Natural killer cell (primary cell): ENCODE measurements at regions not wholly inside any gene's neighbourhood (a gene's known extent, or its start where the extent isn't known, plus 50 kb on each side); places are given as distances from the start of the nearest gene placed in this dataset.

ENCODE experiments used
- ATAC-seq, 3 donors: fragments of 150-1000 bp in 2 of 3; fragments of 200-7000 bp in 1 of 3; cut with Tn5 transposase; 1 replicate in 1 of 3; 2 replicates in 2 of 3; pipeline ENCODE4 v1.10.0; 2021; ENCODE audit warnings: mild to moderate bottlenecking in 2 of 3, moderate library complexity in 2 of 3
- DNase-seq, 2 donors: peaks; one replicate each; pipeline versions ENCODE4 v3.0.0 to v3.0.0-alpha.2; 2013 to 2021; ENCODE audit warnings: mixed read lengths in 1 of 2
- H3K27ac ChIP-seq: one replicate; pipeline ENCODE4 v1.5.1; 2013; ENCODE audit warnings: mild to moderate bottlenecking, low read length
- H3K27me3 ChIP-seq: one replicate; pipeline ENCODE4 v1.6.1; 2013; ENCODE audit warnings: low read length; ENCODE audit not compliant: control insufficient read depth, insufficient read depth
- H3K36me3 ChIP-seq: one replicate; pipeline ENCODE4 v1.6.1; 2013; ENCODE audit warnings: low read length; ENCODE audit not compliant: control insufficient read depth, insufficient read depth
- H3K4me1 ChIP-seq: one replicate; pipeline ENCODE4 v1.6.1; 2013; ENCODE audit warnings: low read length; ENCODE audit not compliant: control insufficient read depth, insufficient read depth
- H3K4me3 ChIP-seq: one replicate; pipeline ENCODE4 v1.5.1; 2013; ENCODE audit warnings: low read length
- H3K9me3 ChIP-seq: one replicate; pipeline ENCODE4 v1.6.1; 2013; ENCODE audit warnings: low read length; ENCODE audit not compliant: control insufficient read depth, insufficient read depth
- H3K27ac Mint-ChIP-seq, 2 donors: one replicate each; pipeline ENCODE4 v1.8.0; 2022; ENCODE audit warnings: mild to moderate bottlenecking in 2 of 2, mixed read lengths in 2 of 2, moderate library complexity in 1 of 2
- H3K27me3 Mint-ChIP-seq, 2 donors: one replicate each; pipeline ENCODE4 v1.8.0; 2022; ENCODE audit warnings: low read depth in 2 of 2, mixed read lengths in 2 of 2
- H3K36me3 Mint-ChIP-seq: one replicate; pipeline ENCODE4 v1.8.0; 2022; ENCODE audit warnings: mixed read lengths
- H3K4me1 Mint-ChIP-seq, 2 donors: one replicate each; pipeline ENCODE4 v1.8.0; 2022; ENCODE audit warnings: mixed read lengths in 2 of 2
- H3K4me3 Mint-ChIP-seq: one replicate; pipeline ENCODE4 v1.8.0; 2022; ENCODE audit warnings: mild to moderate bottlenecking, moderate library complexity, mixed read lengths
- H3K9me3 Mint-ChIP-seq, 2 donors: one replicate each; pipeline ENCODE4 v1.8.0; 2022; ENCODE audit warnings: mixed read lengths in 2 of 2
- WGBS: methylation state at CpG from one replicate; pipeline ENCODE4 v1.1.7; 2013; ENCODE audit warnings: missing lambda C conversion rate; ENCODE audit not compliant: insufficient coverage; 5-methylcytosine and 5-hydroxymethylcytosine counted together
- intact Hi-C: fragments of 100-400 bp; cut with micrococcal nuclease; formaldehyde crosslinking; loops from one replicate; pipeline ENCODE4 v1.14.2; 2022
- TF ChIP-seq, protein P1 (sequence below): fragments of 200-600 bp; IDR thresholded peaks from one replicate; pipeline ENCODE4 v1.8.0; 2022; ENCODE audit warnings: antibody characterized with exemption

DNA sequence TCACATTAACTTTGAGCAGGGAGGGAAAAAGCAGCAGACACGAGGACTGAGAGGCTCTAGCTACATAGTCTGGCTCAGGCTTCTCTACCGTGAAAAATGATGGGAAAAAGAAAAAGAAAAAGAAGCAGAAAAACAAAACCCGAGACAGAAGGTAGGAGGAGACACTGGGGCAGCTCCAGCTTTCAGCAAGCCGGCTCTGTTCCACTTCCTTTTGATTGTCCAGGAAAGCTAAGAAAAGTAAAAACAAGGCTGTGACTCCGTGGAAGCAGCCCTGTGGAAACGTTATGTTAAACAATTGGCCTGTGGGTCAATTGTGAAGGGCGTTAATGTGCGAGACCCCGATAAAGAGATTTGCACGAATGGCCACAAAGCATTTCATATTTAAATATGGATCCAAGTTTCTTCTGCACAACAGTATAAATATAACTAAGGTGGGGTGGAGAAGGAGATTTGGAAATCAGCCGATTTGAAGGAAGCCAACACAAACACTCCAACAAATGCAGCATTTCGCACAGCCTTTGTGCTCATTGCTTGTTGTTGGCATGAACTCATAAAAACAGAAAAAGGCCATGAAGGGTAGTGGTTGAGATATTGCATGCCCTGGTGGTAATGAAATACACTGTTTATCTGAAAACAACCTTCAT lies 236.9 kb upstream of the JAG1 start:
- TF ChIP-seq, protein P1, sequence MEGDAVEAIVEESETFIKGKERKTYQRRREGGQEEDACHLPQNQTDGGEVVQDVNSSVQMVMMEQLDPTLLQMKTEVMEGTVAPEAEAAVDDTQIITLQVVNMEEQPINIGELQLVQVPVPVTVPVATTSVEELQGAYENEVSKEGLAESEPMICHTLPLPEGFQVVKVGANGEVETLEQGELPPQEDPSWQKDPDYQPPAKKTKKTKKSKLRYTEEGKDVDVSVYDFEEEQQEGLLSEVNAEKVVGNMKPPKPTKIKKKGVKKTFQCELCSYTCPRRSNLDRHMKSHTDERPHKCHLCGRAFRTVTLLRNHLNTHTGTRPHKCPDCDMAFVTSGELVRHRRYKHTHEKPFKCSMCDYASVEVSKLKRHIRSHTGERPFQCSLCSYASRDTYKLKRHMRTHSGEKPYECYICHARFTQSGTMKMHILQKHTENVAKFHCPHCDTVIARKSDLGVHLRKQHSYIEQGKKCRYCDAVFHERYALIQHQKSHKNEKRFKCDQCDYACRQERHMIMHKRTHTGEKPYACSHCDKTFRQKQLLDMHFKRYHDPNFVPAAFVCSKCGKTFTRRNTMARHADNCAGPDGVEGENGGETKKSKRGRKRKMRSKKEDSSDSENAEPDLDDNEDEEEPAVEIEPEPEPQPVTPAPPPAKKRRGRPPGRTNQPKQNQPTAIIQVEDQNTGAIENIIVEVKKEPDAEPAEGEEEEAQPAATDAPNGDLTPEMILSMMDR = no peak
- no peaks in the 10 kb centered on the region for H3K36me3 ChIP-seq
- WGBS = 77% methylated on average over 10 of the region's 12 CpGs
- H3K4me1 ChIP-seq = no peaks in the 10 kb centered on the region
- H3K9me3 ChIP-seq = no peaks in the 10 kb centered on the region
- ATAC-seq (no peak), DNase-seq (no peak)
- Mint-ChIP-seq H3K9me3 (no peaks in the 10 kb centered on the region), H3K36me3 (no peaks in the 10 kb centered on the region), H3K4me3 (no peak overlapping the region), H3K27ac (no peak overlapping the region), H3K4me1 (no peaks in the 10 kb centered on the region), H3K27me3 (peaks cover 0 to 2% of the 10 kb centered on the region in 2 donors)
- intact Hi-C loops = no loop called here
- H3K27me3 ChIP-seq = no peaks in the 10 kb centered on the region
- H3K27ac ChIP-seq = no peak overlapping the region
- H3K4me3 ChIP-seq = no peak overlapping the region

DNA sequence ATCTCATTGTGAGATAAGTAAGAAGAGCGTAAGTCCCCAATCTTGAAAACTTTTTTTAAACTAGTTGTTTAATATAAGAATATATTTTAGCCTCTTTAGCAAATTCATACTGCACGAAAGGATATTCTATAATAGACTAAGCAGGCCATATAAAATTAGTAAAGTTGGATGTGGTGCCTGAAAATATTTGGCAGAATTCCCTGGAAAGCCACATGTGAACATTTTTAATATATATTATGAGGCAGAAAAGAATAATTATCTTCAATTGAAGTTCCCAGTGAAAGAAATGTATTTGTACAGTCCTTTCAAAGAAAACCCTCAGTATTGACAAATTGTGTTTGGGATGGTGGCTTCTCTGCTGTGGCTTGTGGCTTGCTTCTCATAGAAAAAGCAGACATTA lies 237.5 kb upstream of the JAG1 start:
- Histone ChIP-seq H3K4me1 (no peaks in the 10 kb centered on the region), H3K9me3 (no peaks in the 10 kb centered on the region), H3K4me3 (no peak overlapping the region), H3K27me3 (no peaks in the 10 kb centered on the region), H3K36me3 (no peaks in the 10 kb centered on the region), H3K27ac (no peak overlapping the region)
- intact Hi-C loops = no loop called here
- H3K27me3 Mint-ChIP-seq = peaks cover 0 to 2% of the 10 kb centered on the region in 2 donors
- TF ChIP-seq, protein P1 = no peak
- no peak overlapping the region for H3K27ac Mint-ChIP-seq
- no peak overlapping the region for H3K4me3 Mint-ChIP-seq
- H3K9me3 Mint-ChIP-seq = no peaks in the 10 kb centered on the region
- no peaks in the 10 kb centered on the region for H3K4me1 Mint-ChIP-seq
- no CpG with 5 or more reads among the region's 2 CpGs for WGBS
- DNase-seq = no peak
- H3K36me3 Mint-ChIP-seq = no peaks in the 10 kb centered on the region
- ATAC-seq = no peak

DNA sequence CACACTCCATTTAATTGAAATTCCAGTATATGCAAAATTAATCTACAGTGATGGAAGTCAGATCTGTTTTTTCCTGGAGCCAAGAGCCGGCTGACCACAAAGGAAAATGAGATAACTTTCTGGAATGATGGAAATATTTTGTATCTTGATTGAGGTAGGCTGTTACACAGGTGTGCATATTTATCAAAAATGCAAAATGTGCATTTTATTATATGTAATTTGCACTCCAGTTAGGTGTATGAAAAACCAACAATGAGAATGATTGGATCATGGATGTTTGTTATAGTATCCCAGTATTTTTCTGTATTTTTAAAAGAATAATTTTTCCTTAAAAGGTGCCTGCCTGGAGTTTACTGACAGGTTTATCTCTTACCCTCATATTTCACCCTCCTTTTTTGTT lies 242.0 kb upstream of the JAG1 start:
- DNase-seq (no peak), ATAC-seq (no peak)
- Histone ChIP-seq H3K36me3 (no peaks in the 10 kb centered on the region), H3K4me3 (no peak overlapping the region), H3K27ac (no peak overlapping the region), H3K27me3 (no peaks in the 10 kb centered on the region), H3K9me3 (no peaks in the 10 kb centered on the region), H3K4me1 (no peaks in the 10 kb centered on the region)
- peaks cover 4 to 6% of the 10 kb centered on the region in 2 donors for H3K9me3 Mint-ChIP-seq
- no peaks in the 10 kb centered on the region for H3K27me3 Mint-ChIP-seq
- H3K4me1 Mint-ChIP-seq = no peaks in the 10 kb centered on the region
- intact Hi-C loops = no loop called here
- no peak overlapping the region for H3K27ac Mint-ChIP-seq
- no peaks in the 10 kb centered on the region for H3K36me3 Mint-ChIP-seq
- 91% methylated on average over 1 of the region's 1 CpG for WGBS
- TF ChIP-seq, protein P1 = no peak
- no peak overlapping the region for H3K4me3 Mint-ChIP-seq

DNA sequence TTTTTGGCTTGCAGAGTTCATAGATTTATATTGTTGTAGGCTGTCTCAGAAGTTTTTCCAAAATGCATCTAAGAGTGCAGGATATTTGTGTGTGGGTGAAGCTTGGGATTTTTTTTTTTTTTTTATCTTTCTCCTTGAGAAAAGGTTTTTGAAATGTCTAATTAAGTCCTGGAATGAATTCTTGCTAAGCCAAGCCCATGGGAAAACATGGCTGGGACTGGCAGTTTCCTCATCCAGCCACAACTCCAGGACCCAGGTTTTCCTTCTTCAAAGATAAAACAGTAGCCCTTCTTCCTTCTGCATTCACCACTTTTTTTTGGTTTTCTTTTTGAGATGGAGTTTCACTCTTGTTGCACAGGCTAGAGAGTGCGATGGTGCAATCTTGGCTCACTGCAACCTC lies 242.5 kb upstream of the JAG1 start:
- WGBS = 100% methylated on average over 1 of the region's 1 CpG
- DNase-seq (no peak), ATAC-seq (no peak)
- Histone ChIP-seq H3K27ac (no peak overlapping the region), H3K4me1 (no peaks in the 10 kb centered on the region), H3K9me3 (no peaks in the 10 kb centered on the region), H3K36me3 (no peaks in the 10 kb centered on the region), H3K4me3 (no peak overlapping the region), H3K27me3 (no peaks in the 10 kb centered on the region)
- Mint-ChIP-seq H3K4me1 (no peaks in the 10 kb centered on the region), H3K4me3 (no peak overlapping the region), H3K27ac (no peak overlapping the region), H3K9me3 (peaks cover 4 to 6% of the 10 kb centered on the region in 2 donors), H3K36me3 (no peaks in the 10 kb centered on the region), H3K27me3 (no peaks in the 10 kb centered on the region)
- intact Hi-C loops = no loop called here
- TF ChIP-seq, protein P1 = no peak
